H1 (cell line): ENCODE measurements at regions not wholly inside any gene's neighbourhood (a gene's known extent, or its start where the extent isn't known, plus 50 kb on each side); places are given as distances from the start of the nearest gene placed in this dataset.
"Not testable (repeated sequence)": the region's sequence is repeated elsewhere in the genome, so short reads cannot be mapped to it uniquely, and the experiment has no call there.

Experiments used
- CTCF ChIA-PET: fragments of 300-600 bp; sonication (Branson Sonifier 250); formaldehyde crosslinking; loops from one replicate; lab custom pipeline; 2021; ENCODE audit not compliant: partially characterized antibody; lab: Charles Lee
- POLR2A ChIA-PET: fragments of 300-600 bp; sonication (Branson Sonifier 250); formaldehyde crosslinking; loops from one replicate; lab custom pipeline; 2021; ENCODE audit warnings: inconsistent platforms; ENCODE audit not compliant: partially characterized antibody; lab: Charles Lee
- DNase-seq, 2 experiments: peaks; one replicate each; pipeline versions ENCODE4 v3.0.0 to v3.0.0-alpha.2; 2010 to 2022; ENCODE audit warnings: low spot score in 2 of 2, low read depth in 1 of 2, mixed read lengths in 1 of 2
- FAIRE-seq: peaks from 2 replicates; lab custom pipeline; 2011; peaks lifted over from hg19 to GRCh38; lab: Jason Lieb, UNC
- H2AFZ ChIP-seq: 2 replicates; pipeline ENCODE4 v1.8.1; 2012; ENCODE audit warnings: low read length, inconsistent platforms
- H2AK5ac ChIP-seq: 2 replicates; pipeline ENCODE4 v1.6.1; 2013; ENCODE audit warnings: low read depth, low read length
- H2BK120ac ChIP-seq: replicated peaks from 2 replicates; pipeline ENCODE3; 2013; ENCODE audit warnings: low read depth, low read length, inconsistent platforms
- H2BK12ac ChIP-seq: 2 replicates; pipeline ENCODE4 v1.6.1; 2013; ENCODE audit warnings: low read depth, low read length
- H2BK15ac ChIP-seq: 2 replicates; pipeline ENCODE4 v1.6.1; 2013; ENCODE audit warnings: low read length
- H2BK20ac ChIP-seq: 2 replicates; pipeline ENCODE4 v1.6.1; 2013; ENCODE audit warnings: low read length
- H2BK5ac ChIP-seq: 2 replicates; pipeline ENCODE4 v1.6.1; 2013; ENCODE audit warnings: low read depth, low read length
- H3K14ac ChIP-seq: 2 replicates; pipeline ENCODE4 v1.6.1; 2013; ENCODE audit warnings: inconsistent platforms; ENCODE audit not compliant: insufficient read length
- H3K18ac ChIP-seq: 2 replicates; pipeline ENCODE4 v1.6.1; 2013; ENCODE audit warnings: low read length; ENCODE audit errors: extremely low read depth
- H3K23ac ChIP-seq: 2 replicates; pipeline ENCODE4 v1.6.1; 2013; ENCODE audit warnings: inconsistent platforms; ENCODE audit not compliant: insufficient read length
- H3K23me2 ChIP-seq: 2 replicates; pipeline ENCODE4 v1.6.1; 2013; ENCODE audit warnings: low read depth, low read length
- H3K27ac ChIP-seq: 2 replicates; pipeline ENCODE4 v1.6.1; 2011; ENCODE audit warnings: low read depth, low read length, inconsistent platforms
- H3K27me3 ChIP-seq, 4 experiments: replicated peaks in 1 of 4; 1 replicate in 1 of 4; 2 replicates in 3 of 4; pipeline versions ENCODE4 v1.6.1 to v1.8.1; 2011 to 2013; ENCODE audit warnings: low read length in 3 of 4, mild to moderate bottlenecking in 3 of 4, inconsistent platforms in 2 of 4, mixed read lengths in 2 of 4, moderate library complexity in 1 of 4; ENCODE audit not compliant: control insufficient read depth in 3 of 4, insufficient read depth in 3 of 4; ENCODE audit errors: extremely low read depth in 1 of 4
- H3K36me3 ChIP-seq, 4 experiments: 2 replicates each; pipeline versions ENCODE4 v1.6.1 to v1.8.1; 2011 to 2013; ENCODE audit warnings: mild to moderate bottlenecking in 4 of 4, low read length in 3 of 4, moderate library complexity in 2 of 4, control low read depth in 1 of 4, inconsistent platforms in 1 of 4; ENCODE audit not compliant: insufficient read depth in 4 of 4, control insufficient read depth in 2 of 4
- H3K4ac ChIP-seq: replicated peaks from 2 replicates; pipeline ENCODE3; 2013; ENCODE audit warnings: low read length, low read depth, mixed read lengths, inconsistent platforms; ENCODE audit not compliant: insufficient read length
- H3K4me1 ChIP-seq, 4 experiments: replicated peaks in 1 of 4; 1 replicate in 1 of 4; 2 replicates in 3 of 4; pipeline versions ENCODE4 v1.6.1 to v1.8.1; 2011 to 2013; ENCODE audit warnings: low read length in 3 of 4, inconsistent platforms in 2 of 4, mixed read lengths in 1 of 4; ENCODE audit not compliant: insufficient read depth in 4 of 4, control insufficient read depth in 3 of 4
- H3K4me2 ChIP-seq, 2 experiments: 2 replicates each; pipeline versions ENCODE4 v1.6.1 to v1.8.1; 2011 to 2013; ENCODE audit warnings: low read depth in 2 of 2, low read length in 2 of 2, control low read depth in 1 of 2, inconsistent platforms in 1 of 2, mild to moderate bottlenecking in 1 of 2; ENCODE audit not compliant: insufficient read depth in 1 of 2
- H3K4me3 ChIP-seq, 4 experiments: fragments of 200-600, 300-600 bp in 1 of 4; sonication (generic), shearing (Covaris generic), sonication (Bioruptor Twin) in 1 of 4; 2 replicates each; pipeline versions ENCODE4 v1.5.1 to v1.8.1; 2011 to 2016; ENCODE audit warnings: low read length in 4 of 4, low read depth in 3 of 4, control low read depth in 2 of 4, inconsistent platforms in 2 of 4, mild to moderate bottlenecking in 2 of 4, mixed read lengths in 1 of 4, moderate library complexity in 1 of 4; ENCODE audit not compliant: insufficient read depth in 2 of 4; ENCODE audit errors: extremely low read depth in 1 of 4
- H3K56ac ChIP-seq: replicated peaks from 2 replicates; pipeline ENCODE3; 2013; ENCODE audit warnings: low read depth, mild to moderate bottlenecking, mixed read lengths, low read length, inconsistent platforms; ENCODE audit not compliant: insufficient read length
- H3K79me1 ChIP-seq: 2 replicates; pipeline ENCODE4 v1.6.1; 2013; ENCODE audit warnings: low read depth, low read length, control low read depth
- H3K79me2 ChIP-seq, 2 experiments: 2 replicates each; pipeline versions ENCODE4 v1.6.1 to v1.8.1; 2012 to 2013; ENCODE audit warnings: low read length in 2 of 2, mild to moderate bottlenecking in 2 of 2, inconsistent platforms in 1 of 2; ENCODE audit not compliant: insufficient read depth in 2 of 2, control insufficient read depth in 1 of 2
- H3K9ac ChIP-seq, 4 experiments: replicated peaks in 1 of 4; 1 replicate in 1 of 4; 2 replicates in 3 of 4; pipeline versions ENCODE4 v1.6.1 to v1.8.1; 2011 to 2013; ENCODE audit warnings: low read depth in 3 of 4, low read length in 3 of 4, control low read depth in 2 of 4, mild to moderate bottlenecking in 2 of 4, moderate library complexity in 2 of 4, inconsistent platforms in 1 of 4; ENCODE audit errors: extremely low read depth in 1 of 4
- H3K9me3 ChIP-seq, 2 experiments: 2 replicates each; pipeline versions ENCODE4 v1.6.1 to v1.8.1; 2012 to 2013; ENCODE audit warnings: mild to moderate bottlenecking in 2 of 2, moderate library complexity in 2 of 2, control low read depth in 1 of 2, inconsistent platforms in 1 of 2, low read depth in 1 of 2, low read length in 1 of 2, mixed read lengths in 1 of 2; ENCODE audit not compliant: insufficient read depth in 2 of 2
- H4K20me1 ChIP-seq, 2 experiments: replicated peaks in 1 of 2; 2 replicates each; pipeline versions ENCODE3 to v1.8.1; 2011 to 2013; ENCODE audit warnings: inconsistent platforms in 2 of 2, low read length in 2 of 2, mild to moderate bottlenecking in 1 of 2; ENCODE audit not compliant: insufficient read depth in 2 of 2, control insufficient read depth in 1 of 2
- H4K5ac ChIP-seq: 2 replicates; pipeline ENCODE4 v1.6.1; 2013; ENCODE audit warnings: low read length, low read depth, mixed read lengths, inconsistent platforms; ENCODE audit not compliant: insufficient read length
- H4K8ac ChIP-seq: 2 replicates; pipeline ENCODE4 v1.8.0; 2013; ENCODE audit warnings: mild to moderate bottlenecking, moderate library complexity, low read length, inconsistent platforms; ENCODE audit not compliant: insufficient read depth; ENCODE audit errors: extremely low read depth
- H4K91ac ChIP-seq: replicated peaks from 2 replicates; pipeline ENCODE3; 2013; ENCODE audit warnings: low read length, mixed read lengths, inconsistent platforms; ENCODE audit not compliant: insufficient read length
- JUND ChIP-seq: IDR thresholded peaks from 2 replicates; pipeline ENCODE4 v1.6.1; 2011; ENCODE audit warnings: mild to moderate bottlenecking, improper control_type of control experiment, low read length
- WGBS, 2 experiments: shearing (Covaris generic) in 1 of 2; methylation state at CpG; one replicate each; pipeline versions ENCODE4 v1.1.6 to v1.1.7; 2013 to 2015; ENCODE audit warnings: low lambda C conversion rate in 2 of 2, mixed read lengths in 2 of 2, inconsistent platforms in 1 of 2, low coverage in 1 of 2, missing lambda C conversion rate in 1 of 2; ENCODE audit not compliant: insufficient replicate concordance in 2 of 2, insufficient coverage in 1 of 2, insufficient read length in 1 of 2; ENCODE audit errors: extremely low coverage in 1 of 2, missing lambda C conversion rate in 1 of 2; 5-methylcytosine and 5-hydroxymethylcytosine counted together

DNA sequence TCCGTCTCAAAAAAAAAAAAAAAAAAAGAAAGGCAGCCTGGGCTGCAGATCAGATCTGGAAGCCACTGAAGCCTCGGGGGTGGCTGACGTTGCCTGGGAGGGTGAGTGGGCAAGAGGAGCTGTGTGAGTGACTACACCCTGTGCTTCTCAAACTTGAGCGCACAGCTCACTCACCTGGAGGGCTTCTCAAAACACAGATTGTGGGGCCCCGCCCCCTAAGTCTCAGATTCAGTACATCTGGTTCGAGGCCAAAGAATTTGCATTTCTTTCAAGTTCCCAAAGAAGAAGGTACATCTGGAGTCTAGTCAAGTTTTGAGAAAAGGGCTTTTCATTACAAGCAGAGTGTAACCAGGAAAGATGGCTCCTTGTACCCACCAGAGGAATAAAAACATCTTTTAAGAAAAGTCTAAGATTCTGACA is 97.7 kb upstream of the CAB39 start (continued):
- no peak for TF ChIP-seq JUND

DNA sequence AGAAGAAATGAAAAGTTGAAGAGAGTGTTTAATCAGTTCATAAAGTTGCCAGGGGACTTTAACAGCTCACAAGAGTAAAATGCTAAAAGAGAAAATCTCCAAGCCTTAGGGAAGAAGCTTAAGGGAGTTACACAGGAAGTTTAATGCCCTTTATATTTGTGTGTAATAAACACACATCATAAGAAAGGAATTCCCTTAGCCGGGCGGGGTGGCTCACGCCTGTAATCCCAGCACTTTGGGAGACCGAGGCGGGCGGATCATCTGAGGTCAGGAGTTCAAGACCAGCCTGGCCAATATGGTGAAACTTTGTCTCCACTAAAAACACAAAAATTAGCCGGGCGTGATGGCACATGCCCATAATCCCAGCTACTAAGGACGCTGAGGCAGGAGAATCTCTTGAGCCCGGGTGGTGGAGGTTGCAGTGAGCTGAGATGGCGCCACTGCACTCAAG is 95.4 kb upstream of the CAB39 start:
- H3K23me2 ChIP-seq, H2AK5ac ChIP-seq, H4K8ac ChIP-seq, H2BK120ac ChIP-seq, FAIRE-seq, H4K91ac ChIP-seq, H2BK15ac ChIP-seq, H3K79me1 ChIP-seq, H3K56ac ChIP-seq, H3K9me3 ChIP-seq, H2AFZ ChIP-seq, H3K4me3 ChIP-seq, H3K27me3 ChIP-seq, H2BK20ac ChIP-seq, H4K20me1 ChIP-seq, H2BK5ac ChIP-seq, H3K9ac ChIP-seq, H3K4me1 ChIP-seq, POLR2A ChIA-PET, H4K5ac ChIP-seq, H3K4me2 ChIP-seq, H3K79me2 ChIP-seq, H3K36me3 ChIP-seq, H3K4ac ChIP-seq, H2BK12ac ChIP-seq, H3K27ac ChIP-seq, H3K23ac ChIP-seq, H3K14ac ChIP-seq, H3K18ac ChIP-seq: not testable (repeated sequence)
- peak in 1 of 2 experiments; percentile 22 for DNase-seq
- CTCF ChIA-PET = interaction anchor here (0.9 to 1.7 kb wide), 2 partner anchors 10 to 195 kb away, joined by 3 to 5 read pairs; no protein-coding TSS in a partner anchor
- WGBS, 2 experiments = 86% methylated on average over 11 of the region's 11 CpGs; no CpG with 5 or more reads in 1 of the 2 experiments
